Erythroblast (primary cell): ENCODE measurements at regions not wholly inside any gene's neighbourhood (a gene's known extent, or its start where the extent isn't known, plus 50 kb on each side); places are given as distances from the start of the nearest gene placed in this dataset.

ENCODE experiments used
- GATA1 ChIP-seq: IDR thresholded peaks from 2 replicates; pipeline ENCODE4 v1.6.1; 2011; ENCODE audit warnings: low read depth, mild to moderate bottlenecking, control low read depth, low read length, moderate library complexity
- POLR2A ChIP-seq: IDR thresholded peaks from 2 replicates; pipeline ENCODE4 v1.6.1; 2011; ENCODE audit warnings: mild to moderate bottlenecking, low read length

DNA sequence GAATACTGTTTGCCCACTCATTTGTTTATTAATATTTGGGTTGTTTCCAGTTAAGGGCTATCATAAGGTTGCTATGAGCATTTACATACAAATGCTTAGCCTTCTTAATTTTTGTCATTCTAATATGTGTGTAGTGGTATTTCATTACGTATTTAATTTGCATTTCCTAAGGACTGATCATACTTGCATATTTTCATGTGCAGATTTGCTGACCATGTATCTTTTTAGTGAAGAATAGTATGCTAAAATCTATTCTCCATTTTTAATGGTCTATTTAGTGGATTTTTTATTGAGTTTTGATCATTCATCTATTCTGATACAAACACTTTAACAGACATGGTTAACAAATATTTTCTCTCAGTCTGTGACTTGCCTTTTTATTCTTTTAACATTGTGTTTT is 949.5 kb downstream of the RAB28 start:
- TF ChIP-seq POLR2A (no peak), GATA1 (no peak)
